PC-9 (cell line): ENCODE measurements at regions not wholly inside any gene's neighbourhood (a gene's known extent, or its start where the extent isn't known, plus 50 kb on each side); places are given as distances from the start of the nearest gene placed in this dataset.

Experiments
- BruUV-seq: library from RNA; stranded (reverse); fragments of 400-500 nt; replicated peaks from 2 replicates; lab custom pipeline; 2021; lab: Mats Ljungman, UMichigan
- CTCF ChIA-PET: fragments of 300-600 bp; sonication (Branson Sonifier 250); formaldehyde crosslinking; loops from one replicate; lab custom pipeline; 2022; ENCODE audit warnings: antibody characterized with exemption; lab: Charles Lee
- POLR2A ChIA-PET: fragments of 300-600 bp; sonication (Branson Sonifier 250); formaldehyde crosslinking; loops from one replicate; lab custom pipeline; 2022; ENCODE audit warnings: antibody characterized with exemption; ENCODE audit not compliant: unreplicated experiment; lab: Charles Lee
- DNase-seq, 2 experiments: peaks; one replicate each; pipeline versions ENCODE4 v3.0.0 to v3.0.0-alpha.2; 2015 to 2022; ENCODE audit warnings: mixed read lengths in 1 of 2
- H2AFZ ChIP-seq: fragments of 200-600 bp; sonication (generic); 2 replicates; pipeline ENCODE4 v1.8.1; 2017; ENCODE audit warnings: antibody characterized with exemption
- H3F3A ChIP-seq: fragments of 200-600 bp; sonication (generic); 2 replicates; pipeline ENCODE4 v1.8.1; 2017; ENCODE audit warnings: antibody characterized with exemption, mild to moderate bottlenecking, low read depth; ENCODE audit not compliant: insufficient read depth
- H3K27ac ChIP-seq: fragments of 200-600 bp; sonication (generic); 2 replicates; pipeline ENCODE4 v1.6.1; 2016; ENCODE audit warnings: mixed run types
- H3K27me3 ChIP-seq: fragments of 200-600 bp; sonication (generic); 2 replicates; pipeline ENCODE4 v1.6.1; 2016; ENCODE audit warnings: low read depth, mixed run types; ENCODE audit not compliant: insufficient read depth
- H3K36me3 ChIP-seq: fragments of 200-600 bp; sonication (generic); 2 replicates; pipeline ENCODE4 v1.6.1; 2016; ENCODE audit warnings: low read depth, mixed run types
- H3K4me1 ChIP-seq: fragments of 200-600 bp; sonication (generic); replicated peaks from 2 replicates; pipeline ENCODE4 v1.6.1; 2016; ENCODE audit warnings: mixed run types; ENCODE audit not compliant: insufficient read depth
- H3K4me2 ChIP-seq: fragments of 200-600 bp; sonication (generic); 2 replicates; pipeline ENCODE4 v1.6.1; 2017; ENCODE audit warnings: mixed run types
- H3K4me3 ChIP-seq: fragments of 200-600 bp; sonication (generic); 2 replicates; pipeline ENCODE4 v1.6.1; 2016; ENCODE audit warnings: mixed run types
- H3K79me2 ChIP-seq: fragments of 200-600 bp; sonication (generic); 2 replicates; pipeline ENCODE4 v1.6.1; 2017; ENCODE audit warnings: low read depth, mixed run types
- H3K9me2 ChIP-seq: fragments of 200-600 bp; sonication (generic); 2 replicates; pipeline ENCODE4 v1.8.1; 2017; ENCODE audit warnings: mild to moderate bottlenecking; ENCODE audit not compliant: insufficient read depth
- H3K9me3 ChIP-seq: fragments of 200-600 bp; sonication (generic); 2 replicates; pipeline ENCODE4 v1.8.1; 2016; ENCODE audit warnings: low read depth; ENCODE audit not compliant: insufficient read depth
- H4K20me1 ChIP-seq: fragments of 200-600 bp; sonication (generic); 2 replicates; pipeline ENCODE4 v1.8.1; 2017; ENCODE audit not compliant: insufficient read depth
- EZH2 ChIP-seq: fragments of 200-600 bp; sonication (generic); IDR thresholded peaks from 2 replicates; pipeline ENCODE4 v1.8.0; 2017; ENCODE audit warnings: antibody characterized with exemption, low read depth
- intact Hi-C: fragments of 100-400 bp; cut with micrococcal nuclease; formaldehyde crosslinking; loops from one replicate; pipeline ENCODE4 v1.10.0; 2022; ENCODE audit not compliant: unreplicated experiment
- TF ChIP-seq, protein P1 (sequence below): fragments of 200-600 bp; sonication (generic); conservative IDR thresholded peaks from 2 replicates; pipeline ENCODE4 v1.6.1; 2017; ENCODE audit warnings: mixed run types, antibody characterized with exemption, mild to moderate bottlenecking, moderate library complexity

DNA sequence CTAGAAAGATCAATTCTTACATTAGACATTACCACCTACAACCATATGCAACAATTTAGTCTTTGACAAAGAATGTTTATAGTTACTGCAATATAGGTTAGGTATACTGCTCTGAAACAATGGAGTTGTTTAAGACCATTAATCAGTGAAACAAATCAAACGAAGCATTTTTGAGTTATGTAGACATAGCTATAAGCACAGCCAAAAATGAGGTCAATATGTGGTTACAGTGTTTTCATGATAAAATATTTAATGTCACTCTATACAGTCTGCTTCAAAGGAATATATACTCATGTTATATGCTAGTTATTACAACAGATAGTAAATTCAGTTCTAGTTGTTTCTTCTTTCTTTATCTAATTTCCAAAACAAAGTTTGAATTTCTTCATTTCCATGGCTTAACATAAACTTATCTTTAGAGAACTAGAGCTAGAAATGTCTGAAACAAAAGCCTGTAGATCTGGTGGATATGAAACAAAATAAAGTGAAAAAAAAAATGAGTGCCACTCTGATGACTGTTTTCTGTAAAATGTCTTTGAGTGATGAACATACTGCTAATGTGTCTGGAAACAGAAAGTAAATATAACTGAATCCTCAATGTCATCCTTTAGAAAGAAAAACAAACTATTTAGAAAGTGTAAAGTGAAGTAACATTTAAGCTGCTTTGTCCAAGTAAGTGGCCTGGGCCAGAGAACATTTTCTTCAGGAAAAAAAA lies 809.0 kb downstream of the FAT4 start:
- H3K79me2 ChIP-seq: no peaks in the 10 kb centered on the region
- ChIA-PET CTCF (no interaction called here), POLR2A (no interaction called here)
- no peaks in the 10 kb centered on the region for H3K9me2 ChIP-seq
- H2AFZ ChIP-seq: no peak overlapping the region
- BruUV-seq: no TSS peak
- no peaks in the 10 kb centered on the region for H3K9me3 ChIP-seq
- DNase-seq: no peak
- H4K20me1 ChIP-seq: no peaks in the 10 kb centered on the region
- no peaks in the 10 kb centered on the region for H3K36me3 ChIP-seq
- no peaks in the 10 kb centered on the region for H3F3A ChIP-seq
- no peak for TF ChIP-seq EZH2
- TF ChIP-seq, protein P1, sequence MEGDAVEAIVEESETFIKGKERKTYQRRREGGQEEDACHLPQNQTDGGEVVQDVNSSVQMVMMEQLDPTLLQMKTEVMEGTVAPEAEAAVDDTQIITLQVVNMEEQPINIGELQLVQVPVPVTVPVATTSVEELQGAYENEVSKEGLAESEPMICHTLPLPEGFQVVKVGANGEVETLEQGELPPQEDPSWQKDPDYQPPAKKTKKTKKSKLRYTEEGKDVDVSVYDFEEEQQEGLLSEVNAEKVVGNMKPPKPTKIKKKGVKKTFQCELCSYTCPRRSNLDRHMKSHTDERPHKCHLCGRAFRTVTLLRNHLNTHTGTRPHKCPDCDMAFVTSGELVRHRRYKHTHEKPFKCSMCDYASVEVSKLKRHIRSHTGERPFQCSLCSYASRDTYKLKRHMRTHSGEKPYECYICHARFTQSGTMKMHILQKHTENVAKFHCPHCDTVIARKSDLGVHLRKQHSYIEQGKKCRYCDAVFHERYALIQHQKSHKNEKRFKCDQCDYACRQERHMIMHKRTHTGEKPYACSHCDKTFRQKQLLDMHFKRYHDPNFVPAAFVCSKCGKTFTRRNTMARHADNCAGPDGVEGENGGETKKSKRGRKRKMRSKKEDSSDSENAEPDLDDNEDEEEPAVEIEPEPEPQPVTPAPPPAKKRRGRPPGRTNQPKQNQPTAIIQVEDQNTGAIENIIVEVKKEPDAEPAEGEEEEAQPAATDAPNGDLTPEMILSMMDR: no peak
- H3K27me3 ChIP-seq: no peaks in the 10 kb centered on the region
- H3K4me1 ChIP-seq: no peaks in the 10 kb centered on the region
- H3K4me3 ChIP-seq: no peak overlapping the region
- H3K27ac ChIP-seq: no peak overlapping the region
- H3K4me2 ChIP-seq: no peak overlapping the region
- intact Hi-C loops: no loop called here

GRCh38 chr4:126124818-126125217 lies 810.1 kb downstream of the FAT4 start:
- BruUV-seq: no TSS peak
- no peaks in the 10 kb centered on the region for H3K4me1 ChIP-seq
- ChIA-PET POLR2A (no interaction called here), CTCF (no interaction called here)
- H3K79me2 ChIP-seq: no peaks in the 10 kb centered on the region
- H3K27me3 ChIP-seq: no peaks in the 10 kb centered on the region
- DNase-seq: no peak
- H3K27ac ChIP-seq: no peak overlapping the region
- H3F3A ChIP-seq: no peaks in the 10 kb centered on the region
- no peaks in the 10 kb centered on the region for H3K9me3 ChIP-seq
- no peak overlapping the region for H3K4me3 ChIP-seq
- no peak for TF ChIP-seq EZH2
- TF ChIP-seq, protein P1: no peak
- peak overlapping the region; percentile 23; the same call in 1 of the 2 replicates for H2AFZ ChIP-seq
- no peak overlapping the region for H3K4me2 ChIP-seq
- no peaks in the 10 kb centered on the region for H3K9me2 ChIP-seq
- H4K20me1 ChIP-seq: no peaks in the 10 kb centered on the region
- intact Hi-C loops: no loop called here
- no peaks in the 10 kb centered on the region for H3K36me3 ChIP-seq

DNA sequence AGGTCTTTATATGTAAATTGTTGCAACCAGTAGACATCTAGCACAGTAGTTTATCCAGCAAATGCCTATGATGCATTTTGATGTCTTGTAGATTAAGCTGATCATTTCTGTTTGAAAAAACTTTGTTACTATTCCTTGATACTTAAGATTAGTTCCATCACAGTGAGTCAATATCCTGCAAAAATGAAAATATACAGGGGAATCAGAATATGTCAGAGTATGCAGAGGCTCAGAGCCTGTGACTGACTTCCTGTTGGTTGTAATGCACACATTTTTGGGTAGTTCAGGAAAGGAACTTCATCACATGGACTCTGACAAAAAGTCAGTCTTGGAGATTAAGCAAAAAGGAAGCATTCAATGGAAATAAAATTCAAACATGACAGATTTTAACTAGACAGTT lies 815.5 kb downstream of the FAT4 start:
- H4K20me1 ChIP-seq: no peaks in the 10 kb centered on the region
- no TSS peak for BruUV-seq
- TF ChIP-seq EZH2: no peak
- TF ChIP-seq, protein P1: no peak
- H3K36me3 ChIP-seq: no peaks in the 10 kb centered on the region
- H3K4me2 ChIP-seq: no peak overlapping the region
- POLR2A ChIA-PET: no interaction called here
- H3K4me3 ChIP-seq: no peak overlapping the region
- CTCF ChIA-PET: no interaction called here
- no peaks in the 10 kb centered on the region for H3K27me3 ChIP-seq
- no peaks in the 10 kb centered on the region for H3K4me1 ChIP-seq
- H3K27ac ChIP-seq: no peak overlapping the region
- H3K79me2 ChIP-seq: no peaks in the 10 kb centered on the region
- H3F3A ChIP-seq: no peaks in the 10 kb centered on the region
- H2AFZ ChIP-seq: no peak overlapping the region
- H3K9me3 ChIP-seq: no peaks in the 10 kb centered on the region
- intact Hi-C loops: no loop called here
- no peak for DNase-seq
- no peaks in the 10 kb centered on the region for H3K9me2 ChIP-seq
